Erythroblast (primary cell): ENCODE measurements at regions not wholly inside any gene's neighbourhood (a gene's known extent, or its start where the extent isn't known, plus 50 kb on each side); places are given as distances from the start of the nearest gene placed in this dataset.

Experiments
- GATA1 ChIP-seq: IDR thresholded peaks from 2 replicates; pipeline ENCODE4 v1.6.1; 2011; ENCODE audit warnings: low read depth, mild to moderate bottlenecking, control low read depth, low read length, moderate library complexity
- POLR2A ChIP-seq: IDR thresholded peaks from 2 replicates; pipeline ENCODE4 v1.6.1; 2011; ENCODE audit warnings: mild to moderate bottlenecking, low read length

DNA sequence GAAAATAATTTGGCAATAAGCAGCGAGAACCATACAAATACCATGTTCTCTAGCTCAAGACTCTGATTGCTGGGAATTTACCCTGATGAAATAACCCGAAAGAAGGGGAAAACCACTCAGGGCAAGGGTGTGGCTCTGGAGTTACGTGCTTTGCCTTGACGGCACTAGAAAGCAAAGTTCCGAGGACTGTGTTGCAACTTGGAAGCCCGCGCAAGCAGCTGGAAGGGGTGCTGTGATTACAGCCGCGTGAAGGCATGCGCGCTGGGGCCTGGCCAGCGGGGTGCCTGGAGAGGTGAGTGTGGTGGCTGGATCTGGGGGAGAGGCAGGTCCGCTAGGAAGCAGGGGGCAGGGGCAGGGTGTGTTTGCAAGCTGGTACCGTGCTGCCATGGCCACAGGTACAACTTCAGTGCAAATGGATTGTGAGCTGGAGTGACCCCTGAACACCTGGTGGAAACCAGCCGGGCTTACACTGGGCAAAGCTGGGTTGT lies 52.6 kb upstream of the CNOT6 start:
- TF ChIP-seq POLR2A (no peak), GATA1 (no peak)
